Renal cortex interstitium (tissue), 11 donors: ENCODE measurements at regions not wholly inside any gene's neighbourhood (a gene's known extent, or its start where the extent isn't known, plus 50 kb on each side); places are given as distances from the start of the nearest gene placed in this dataset.

Experiments
- DNase-seq, 11 donors: peaks; one replicate each; pipeline ENCODE4 v3.0.0-alpha.2; 2013; ENCODE audit warnings: low read depth in 9 of 11, low spot score in 4 of 11; ENCODE audit errors: extremely low read depth in 1 of 11

GRCh38 chrX:40300286-40300890 is 202.6 kb upstream of the BCOR start:
- no peak for DNase-seq

DNA sequence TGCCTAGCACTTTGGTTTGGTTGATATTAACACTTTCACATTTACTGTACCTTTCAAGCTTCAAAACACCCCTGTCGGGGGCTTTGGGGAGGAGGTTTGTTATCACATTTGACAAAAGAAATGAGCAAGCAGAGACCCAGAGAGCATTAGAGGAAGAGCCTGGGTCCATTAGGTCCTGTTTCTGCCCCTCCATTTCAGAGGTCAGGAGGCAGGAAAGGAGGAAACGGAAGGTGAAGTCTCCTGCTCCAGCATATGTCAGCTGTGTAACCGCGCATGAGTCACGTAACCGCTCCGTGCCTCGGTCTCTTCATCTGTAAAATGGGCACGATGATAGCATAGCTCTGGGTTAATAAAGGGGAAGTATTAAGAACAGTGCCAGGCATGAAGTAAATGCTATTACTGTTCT is 201.9 kb upstream of the BCOR start:
- no peak for DNase-seq

GRCh38 chrX:40298572-40299479 is 201.1 kb upstream of the BCOR start:
- no peak for DNase-seq

DNA sequence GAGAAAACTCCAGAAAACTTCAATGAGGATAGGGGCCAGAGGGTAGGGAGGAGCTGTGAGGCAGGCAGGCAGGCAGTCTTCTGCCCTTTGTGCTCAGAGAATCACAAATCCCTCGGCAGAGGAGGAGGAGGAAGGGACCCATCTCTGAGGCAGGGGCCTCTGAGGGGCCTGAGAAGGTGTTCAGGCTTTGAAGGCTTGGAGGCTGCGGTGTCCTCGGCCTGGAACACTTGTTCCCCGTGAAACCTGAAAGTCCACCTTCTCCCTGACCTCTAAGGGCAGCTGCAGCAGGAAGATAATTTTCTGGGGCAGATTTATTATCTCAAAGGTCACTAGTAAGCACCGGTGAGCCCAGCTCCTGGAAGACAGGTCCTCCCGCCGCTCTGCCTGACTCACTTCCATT is 200.3 kb upstream of the BCOR start:
- no peak for DNase-seq

DNA sequence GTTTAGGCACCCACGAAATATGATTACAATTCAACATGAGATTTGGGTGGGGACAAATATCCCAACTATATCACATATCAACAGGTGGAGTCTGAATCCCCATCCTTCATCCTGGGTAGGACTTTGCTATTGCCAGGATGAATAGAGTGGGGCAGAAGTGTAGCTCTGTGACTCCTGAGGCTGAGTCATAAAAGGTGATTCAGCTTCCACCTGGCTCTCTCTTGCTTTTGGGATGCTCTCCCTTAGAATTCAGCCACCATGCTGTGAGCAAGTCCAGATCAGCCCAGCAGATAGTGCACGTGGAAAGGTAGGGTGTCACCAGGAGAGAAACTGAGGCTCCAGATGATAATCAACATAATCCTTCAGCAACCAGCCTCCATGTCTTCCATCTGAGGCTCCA is 193.8 kb upstream of the BCOR start:
- no peak for DNase-seq

DNA sequence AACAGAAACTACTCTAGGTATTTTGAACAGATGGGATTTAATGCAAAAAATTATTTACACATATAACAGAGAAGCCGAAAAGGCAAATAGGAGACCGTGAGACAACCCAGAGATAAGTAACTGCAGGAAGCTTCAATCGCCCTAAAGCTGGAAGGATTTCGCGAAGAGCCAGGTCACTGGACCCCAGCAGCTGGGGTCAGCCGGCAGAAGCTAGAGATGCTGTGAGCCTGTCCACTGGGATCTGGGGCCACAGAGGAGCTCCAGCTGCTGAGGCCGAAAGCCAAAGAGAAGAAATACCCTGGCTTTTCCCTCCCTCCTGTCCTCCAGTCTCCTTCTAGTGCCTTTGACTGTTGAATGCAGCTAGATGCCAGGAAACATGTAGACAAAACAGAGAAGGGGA is 192.8 kb upstream of the BCOR start:
- no peak for DNase-seq

GRCh38 chrX:40285876-40286275 is 188.1 kb upstream of the BCOR start:
- no peak for DNase-seq

GRCh38 chrX:40284852-40285251 is 187.1 kb upstream of the BCOR start:
- DNase-seq, result no peak

- no peak for DNase-seq
Measured at GRCh38 chrX:40283981-40284380, 186.2 kb upstream of the BCOR start.

DNA sequence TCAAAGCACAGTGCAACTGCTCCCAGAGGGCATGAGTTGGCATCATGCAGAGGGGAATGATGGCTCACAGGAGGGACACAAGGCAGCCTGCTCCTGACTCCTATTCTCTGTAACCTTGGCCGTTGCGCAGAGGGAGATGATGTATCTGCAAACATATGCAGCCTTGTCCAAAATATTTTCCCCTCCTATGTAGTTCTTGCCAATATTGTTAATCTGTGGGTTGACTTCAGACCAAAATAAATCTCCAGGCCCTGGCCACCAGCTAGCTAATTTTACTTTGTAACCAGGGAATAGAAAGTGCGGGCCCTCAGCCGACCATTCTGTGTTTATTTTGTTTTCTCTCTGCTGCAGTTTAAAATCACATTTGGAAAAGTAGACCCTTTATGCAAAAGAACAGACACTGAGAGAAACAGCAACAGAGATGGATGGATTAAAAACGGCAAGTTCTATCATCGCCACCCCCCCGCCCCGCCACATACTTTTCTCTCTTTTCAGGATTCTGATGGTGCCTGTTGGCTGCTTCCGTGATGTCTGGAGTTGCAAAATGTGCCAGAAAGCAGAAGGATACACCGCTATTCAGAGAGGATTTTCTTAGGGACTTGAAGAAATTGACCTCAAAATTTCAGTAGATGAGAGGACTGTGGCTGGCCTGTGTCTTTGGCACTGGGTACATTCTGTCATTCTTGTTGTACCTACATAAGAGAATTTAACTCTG is 185.3 kb upstream of the BCOR start:
- no peak for DNase-seq

DNA sequence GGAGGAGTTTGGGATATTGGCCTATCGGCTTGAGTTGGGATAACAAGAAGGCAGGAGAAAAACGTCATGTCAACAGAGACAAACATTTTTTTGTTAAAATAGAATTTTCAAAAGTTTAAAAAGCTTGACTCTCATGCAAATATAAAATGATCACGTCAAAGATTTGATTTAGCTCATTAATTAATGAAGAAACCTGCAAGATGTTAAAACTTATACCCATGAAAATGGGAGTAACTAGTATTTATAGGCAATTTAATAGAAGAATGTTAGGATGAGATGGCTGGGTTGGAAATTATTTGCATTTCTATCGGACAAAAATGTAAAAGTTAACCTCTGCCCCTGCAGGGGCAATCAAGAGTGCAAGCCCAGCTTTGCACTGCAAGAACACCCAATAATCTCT is 184.6 kb upstream of the BCOR start:
- no peak for DNase-seq

GRCh38 chrX:40281336-40282005 is 183.7 kb upstream of the BCOR start:
- no peak for DNase-seq

DNA sequence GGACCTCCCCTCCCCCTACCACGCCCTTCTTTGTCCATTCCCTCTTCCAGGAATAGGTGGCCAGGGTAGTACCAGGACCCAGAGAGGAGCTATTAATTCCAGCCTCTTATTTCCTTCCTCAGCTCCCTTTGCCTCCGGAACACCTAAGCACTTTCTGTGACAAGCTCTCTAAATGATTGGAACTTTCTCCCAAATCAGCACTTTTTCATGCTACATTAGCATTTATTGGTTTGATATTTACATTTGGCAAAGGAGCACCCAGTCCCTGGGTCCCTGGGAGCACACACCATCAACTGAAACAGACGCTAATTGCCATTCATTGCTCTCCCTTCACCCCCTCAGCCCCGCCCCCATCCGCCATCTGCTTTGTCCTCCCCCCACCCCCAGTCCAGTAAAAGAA is 182.0 kb upstream of the BCOR start:
- no peak for DNase-seq

GRCh38 chrX:40279091-40279430 is 181.3 kb upstream of the BCOR start:
- no peak for DNase-seq

DNA sequence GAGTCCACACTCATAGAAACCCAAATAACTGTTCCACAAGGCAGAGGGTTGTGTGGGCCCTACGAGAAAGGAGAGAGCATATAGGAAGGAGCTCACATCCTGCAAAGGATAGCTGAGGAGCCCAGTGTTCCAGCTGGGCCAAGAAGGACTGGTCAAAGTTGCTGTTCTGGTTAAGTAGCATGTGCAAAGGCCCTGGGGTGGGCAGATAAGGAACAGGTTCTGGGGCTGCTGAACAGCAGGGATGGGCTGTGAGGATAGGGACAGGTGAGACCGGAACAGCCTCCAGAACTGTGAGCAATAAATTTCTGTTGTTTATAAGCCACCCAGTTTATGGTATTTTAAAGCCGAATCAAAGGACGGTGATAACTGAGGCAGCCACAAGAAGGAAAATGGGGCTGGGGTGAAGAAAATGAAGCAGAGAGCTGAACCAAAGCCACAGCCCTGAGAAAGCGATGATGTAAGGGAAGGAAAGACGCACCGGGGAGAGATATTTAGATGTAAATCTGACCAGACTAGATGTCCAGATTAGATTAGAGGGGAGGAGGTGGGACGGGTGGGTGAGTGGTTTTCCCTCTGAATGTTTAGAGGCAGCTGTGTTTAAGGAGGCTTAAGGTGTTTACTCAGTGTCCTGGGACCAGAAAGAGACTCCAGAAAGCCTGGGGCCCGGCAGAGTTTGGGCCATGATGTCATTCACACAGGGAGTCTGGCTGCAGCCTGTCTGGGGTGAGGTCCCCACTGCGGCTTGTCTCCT is 180.8 kb upstream of the BCOR start:
- no peak for DNase-seq

DNA sequence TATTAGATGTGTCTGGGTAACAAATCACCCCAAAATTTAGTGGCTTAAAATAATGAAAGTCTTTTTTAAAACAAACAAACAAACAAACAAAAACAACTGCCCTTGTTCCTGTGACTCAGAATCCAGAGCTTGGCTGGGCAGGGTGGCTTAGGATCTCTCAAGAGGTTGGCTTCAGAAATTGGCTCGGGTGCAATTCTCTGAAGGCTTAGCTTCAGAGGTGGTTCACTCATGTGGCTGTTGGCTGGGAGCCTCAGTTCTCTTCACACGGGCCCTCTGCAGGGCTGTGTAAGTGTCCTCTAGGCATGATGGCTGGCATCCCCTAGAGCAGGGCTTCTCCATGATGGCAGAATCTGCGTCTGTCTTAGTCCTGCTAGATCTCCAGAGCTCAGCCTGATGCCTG is 179.9 kb upstream of the BCOR start:
- no peak for DNase-seq

DNA sequence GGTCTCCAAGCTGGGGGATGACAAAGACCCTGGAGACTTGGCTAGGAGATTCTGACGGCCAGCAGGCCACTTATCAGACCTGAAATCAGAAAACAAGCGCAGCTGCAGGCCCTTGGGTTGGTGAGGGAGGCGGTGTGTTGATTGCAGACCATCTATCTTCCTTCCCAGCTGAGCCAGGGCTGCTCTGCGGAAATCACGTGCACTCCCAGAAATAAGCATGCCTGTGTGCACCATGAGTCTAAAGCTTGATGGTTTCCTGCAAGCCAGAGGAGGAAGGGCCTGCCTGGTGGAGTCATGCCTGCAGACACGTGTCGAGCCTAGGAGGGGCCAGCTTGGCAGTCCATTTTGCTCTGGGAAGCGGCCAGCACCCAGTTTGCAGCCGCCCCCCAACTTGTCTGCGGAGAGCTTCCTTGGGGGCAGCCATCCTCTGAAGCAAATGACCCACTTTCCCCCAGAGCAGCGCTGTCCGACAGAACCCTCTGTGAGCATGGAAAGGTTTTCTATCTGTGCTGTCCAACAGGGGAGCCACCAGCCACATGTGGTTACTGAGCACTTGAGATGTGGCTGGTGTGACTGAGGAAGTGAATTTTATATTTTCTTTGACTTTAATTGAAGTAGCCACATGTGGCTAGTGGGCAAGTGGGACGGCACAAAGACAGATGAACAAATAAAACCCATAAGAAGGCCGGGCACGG is 175.7 kb upstream of the BCOR start:
- no peak for DNase-seq

DNA sequence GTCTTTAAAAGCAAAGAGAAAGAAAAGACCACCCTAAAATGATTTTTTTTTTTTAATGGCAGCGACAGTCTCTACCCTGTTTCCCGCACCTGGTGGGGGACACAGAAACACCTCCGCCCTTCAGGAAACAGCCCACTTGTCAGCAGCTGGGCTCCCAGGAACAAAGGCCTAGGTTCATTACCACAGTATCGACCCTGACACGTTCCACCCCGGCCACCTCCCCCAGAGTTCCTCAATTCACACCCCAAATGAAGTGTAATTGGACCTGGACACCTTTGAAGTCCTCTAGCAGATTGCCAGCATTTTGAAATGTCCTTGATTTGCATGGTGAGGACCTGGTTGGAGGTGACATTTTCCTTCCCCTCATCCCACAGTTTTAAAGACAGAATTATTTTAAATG is 175.0 kb upstream of the BCOR start:
- DNase-seq, result no peak

- no peak for DNase-seq
Measured at GRCh38 chrX:40272141-40272540, 174.4 kb upstream of the BCOR start.
